ENCODE measurements at regions not wholly inside any gene's neighbourhood (a gene's known extent, or its start where the extent isn't known, plus 50 kb on each side); places are given as distances from the start of the nearest gene placed in this dataset.

- H3K4me3 ChIP-seq: no peak overlapping the region
- H3K27ac ChIP-seq: no peak overlapping the region
- no peaks in the 10 kb centered on the region for H3K36me3 ChIP-seq
- DNase-seq (no peak), ATAC-seq (no peak)
- 91 to 93% (median 92%) methylated on average over 12 of the region's 12 CpGs for WGBS, 4 donors
- intact Hi-C loops (cut with DNase I): no loop called here
- H3K27me3 ChIP-seq: peaks cover 0 to 4% (median 0%) of the 10 kb centered on the region in 9 donors
- TF ChIP-seq CTCF (IDR thresholded peaks at IDR 0.05) (no peak), POLR2A (IDR thresholded peaks at IDR 0.05) (no peak)
- H3K4me1 ChIP-seq: no peaks in the 10 kb centered on the region
- H3K9me3 ChIP-seq: peaks cover 0 to 24% (median 0%) of the 10 kb centered on the region in 12 donors
Observed at GRCh38 chr5:77545285-77545684, 53.2 kb upstream of the WDR41 start.

All from heart left ventricle (tissue), 16 donors.